Gastroesophageal sphincter (tissue), 3 donors: ENCODE measurements at regions not wholly inside any gene's neighbourhood (a gene's known extent, or its start where the extent isn't known, plus 50 kb on each side); places are given as distances from the start of the nearest gene placed in this dataset.

ENCODE experiments used
- CTCF ChIP-seq, 4 experiments: fragments of 200-600 bp in 2 of 4; fragments of 450-650 bp in 2 of 4; sonication (generic) in 1 of 4; IDR thresholded peaks; one replicate each; pipeline ENCODE4 v1.5.1; 2017 to 2019; ENCODE audit warnings: antibody characterized with exemption in 4 of 4, mild to moderate bottlenecking in 2 of 4, moderate library complexity in 2 of 4
- EP300 ChIP-seq: sonication (generic); formaldehyde crosslinking; IDR thresholded peaks from one replicate; pipeline ENCODE4 v1.6.1; 2017; ENCODE audit warnings: antibody characterized with exemption, mild to moderate bottlenecking
- POLR2A ChIP-seq, 2 donors: fragments of 450-650 bp; IDR thresholded peaks; one replicate each; pipeline ENCODE4 v1.6.1; 2017; ENCODE audit warnings: antibody characterized with exemption in 2 of 2, mild to moderate bottlenecking in 2 of 2, moderate library complexity in 1 of 2
- POLR2AphosphoS5 ChIP-seq: sonication (generic); formaldehyde crosslinking; IDR thresholded peaks from one replicate; pipeline ENCODE4 v1.6.1; 2017; ENCODE audit warnings: antibody characterized with exemption

DNA sequence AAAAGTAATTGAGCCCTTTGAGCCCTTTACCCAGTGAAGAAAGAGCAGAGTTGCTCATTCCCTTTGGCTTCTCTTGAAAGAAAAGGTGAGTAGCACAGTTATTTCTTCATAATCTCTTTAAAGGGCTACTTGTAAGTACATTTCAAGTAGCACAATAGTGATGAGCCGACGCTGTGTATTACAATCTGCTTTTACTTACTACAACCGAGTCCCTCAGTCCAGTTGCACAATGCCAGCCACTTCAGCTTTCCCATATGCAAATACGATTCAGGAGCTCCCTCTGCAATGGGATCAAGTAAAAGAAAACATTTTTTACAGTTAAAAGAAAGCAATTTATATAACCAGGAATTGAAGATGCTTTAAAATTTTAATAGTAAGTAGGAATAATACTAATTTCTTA lies 868.5 kb downstream of the RNF144A start:
- TF ChIP-seq POLR2A (IDR thresholded peaks at IDR 0.05) (no peak), CTCF (IDR thresholded peaks at IDR 0.05) (no peak), POLR2AphosphoS5 (no peak), EP300 (no peak)
